Astrocyte (in vitro differentiated cells and primary cell): ENCODE measurements at regions not wholly inside any gene's neighbourhood (a gene's known extent, or its start where the extent isn't known, plus 50 kb on each side); places are given as distances from the start of the nearest gene placed in this dataset.

ENCODE experiments used
- DNase-seq: peaks from one replicate; pipeline ENCODE4 v3.0.0-alpha.2; 2010; ENCODE audit warnings: low read depth
- FAIRE-seq: peaks from 2 replicates; lab custom pipeline; 2011; peaks lifted over from hg19 to GRCh38; lab: Jason Lieb, UNC
- H2AFZ ChIP-seq: 2 replicates; pipeline ENCODE4 v1.6.0; 2012; ENCODE audit warnings: low read depth, low read length, inconsistent platforms
- H3K27ac ChIP-seq: 2 replicates; pipeline ENCODE4 v1.5.1; 2011; ENCODE audit warnings: low read depth, low read length, inconsistent platforms
- H3K27me3 ChIP-seq: 2 replicates; pipeline ENCODE4 v1.6.0; 2011; ENCODE audit warnings: low read length, inconsistent platforms; ENCODE audit not compliant: insufficient read depth
- H3K36me3 ChIP-seq: 2 replicates; pipeline ENCODE4 v1.5.1; 2011; ENCODE audit warnings: low read length, inconsistent platforms; ENCODE audit not compliant: insufficient read depth
- H3K4me1 ChIP-seq: 2 replicates; pipeline ENCODE4 v1.5.1; 2011; ENCODE audit warnings: low read length, inconsistent platforms; ENCODE audit not compliant: insufficient read depth
- H3K4me2 ChIP-seq: 2 replicates; pipeline ENCODE4 v1.6.0; 2012; ENCODE audit warnings: low read length, inconsistent platforms
- H3K4me3 ChIP-seq: 2 replicates; pipeline ENCODE4 v1.5.1; 2011; ENCODE audit warnings: low read depth, mild to moderate bottlenecking, low read length, inconsistent platforms; ENCODE audit not compliant: insufficient read depth
- H3K79me2 ChIP-seq: 2 replicates; pipeline ENCODE4 v1.6.0; 2012; ENCODE audit warnings: mild to moderate bottlenecking, low read length, inconsistent platforms; ENCODE audit not compliant: insufficient read depth
- H3K9ac ChIP-seq: 2 replicates; pipeline ENCODE4 v1.6.0; 2012; ENCODE audit warnings: mild to moderate bottlenecking, low read length, inconsistent platforms
- H3K9me3 ChIP-seq: 2 replicates; pipeline ENCODE4 v1.5.1; 2012; ENCODE audit warnings: low read depth, mild to moderate bottlenecking, low read length, inconsistent platforms; ENCODE audit not compliant: insufficient read depth
- H4K20me1 ChIP-seq: 2 replicates; pipeline ENCODE4 v1.6.0; 2012; ENCODE audit warnings: low read length, inconsistent platforms; ENCODE audit not compliant: insufficient read depth
- H3K27ac Mint-ChIP-seq: one replicate; pipeline ENCODE4 v1.8.0; 2021; ENCODE audit warnings: mild to moderate bottlenecking, mixed read lengths; ENCODE audit not compliant: unreplicated experiment
- H3K27me3 Mint-ChIP-seq: one replicate; pipeline ENCODE4 v1.8.0; 2021; ENCODE audit warnings: low read depth, mixed read lengths; ENCODE audit not compliant: unreplicated experiment
- H3K36me3 Mint-ChIP-seq: one replicate; pipeline ENCODE4 v1.8.0; 2021; ENCODE audit warnings: low read depth, mixed read lengths; ENCODE audit not compliant: unreplicated experiment
- H3K4me1 Mint-ChIP-seq: one replicate; pipeline ENCODE4 v1.8.0; 2021; ENCODE audit warnings: low read depth, mixed read lengths; ENCODE audit not compliant: unreplicated experiment
- H3K4me3 Mint-ChIP-seq: one replicate; pipeline ENCODE4 v1.8.0; 2021; ENCODE audit warnings: mild to moderate bottlenecking, moderate library complexity, mixed read lengths; ENCODE audit not compliant: unreplicated experiment
- H3K9me3 Mint-ChIP-seq: one replicate; pipeline ENCODE4 v1.8.0; 2021; ENCODE audit warnings: mild to moderate bottlenecking, mixed read lengths; ENCODE audit not compliant: unreplicated experiment
- CTCF ChIP-seq: IDR thresholded peaks from 2 replicates; pipeline ENCODE4 v1.5.1; 2011; ENCODE audit warnings: low read depth, mild to moderate bottlenecking, inconsistent platforms, low read length, moderate library complexity; ENCODE audit not compliant: insufficient read depth
- EZH2 ChIP-seq: IDR thresholded peaks from 2 replicates; pipeline ENCODE4 v1.6.1; 2012; ENCODE audit warnings: mild to moderate bottlenecking, low read length, inconsistent platforms; ENCODE audit not compliant: insufficient read depth

DNA sequence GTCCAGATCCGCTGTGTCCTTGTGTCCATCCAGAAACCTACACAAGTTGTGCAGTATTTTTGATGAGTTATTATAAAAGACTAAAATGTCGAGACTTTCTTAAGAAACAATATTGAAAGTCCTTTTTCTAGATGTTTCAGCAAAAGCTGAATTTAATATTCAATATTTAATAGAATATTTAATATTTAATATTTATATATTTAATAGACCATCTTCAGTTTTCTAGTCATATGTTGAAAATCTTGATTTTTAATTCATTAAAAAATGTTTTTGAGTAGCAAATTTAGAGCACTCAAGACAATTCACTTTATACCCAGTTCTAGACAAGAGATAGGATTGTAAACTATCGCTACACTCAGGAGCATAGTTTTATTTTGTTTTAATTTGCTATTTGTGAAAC lies 447.8 kb downstream of the SLITRK5 start:
- H3K27ac Mint-ChIP-seq = no peak overlapping the region
- no peaks in the 10 kb centered on the region for H4K20me1 ChIP-seq
- no peak overlapping the region for H3K9ac ChIP-seq
- FAIRE-seq (no peak), DNase-seq (no peak)
- H3K4me1 ChIP-seq = no peaks in the 10 kb centered on the region
- no peaks in the 10 kb centered on the region for H3K79me2 ChIP-seq
- TF ChIP-seq CTCF (no peak), EZH2 (no peak)
- H3K4me1 Mint-ChIP-seq = no peaks in the 10 kb centered on the region
- H3K4me3 ChIP-seq = no peak overlapping the region
- H3K4me3 Mint-ChIP-seq = no peak overlapping the region
- no peak overlapping the region for H3K4me2 ChIP-seq
- H3K9me3 ChIP-seq = no peaks in the 10 kb centered on the region
- no peak overlapping the region for H3K27ac ChIP-seq
- no peaks in the 10 kb centered on the region for H3K27me3 Mint-ChIP-seq
- no peaks in the 10 kb centered on the region for H3K27me3 ChIP-seq
- no peaks in the 10 kb centered on the region for H3K9me3 Mint-ChIP-seq
- H3K36me3 Mint-ChIP-seq = no peaks in the 10 kb centered on the region
- no peak overlapping the region for H2AFZ ChIP-seq
- no peaks in the 10 kb centered on the region for H3K36me3 ChIP-seq

GRCh38 chr13:88124142-88124541 lies 453.0 kb downstream of the SLITRK5 start:
- H3K9me3 ChIP-seq = no peaks in the 10 kb centered on the region
- peaks cover 3% of the 10 kb centered on the region for H3K9me3 Mint-ChIP-seq

More at GRCh38 chr13:88124142-88124541, 453.0 kb downstream of the SLITRK5 start:
- Mint-ChIP-seq H3K4me1 (no peaks in the 10 kb centered on the region), H3K27ac (no peak overlapping the region), H3K27me3 (no peaks in the 10 kb centered on the region), H3K36me3 (no peaks in the 10 kb centered on the region), H3K4me3 (no peak overlapping the region)
- H3K4me3 ChIP-seq = no peak overlapping the region
- no peak overlapping the region for H2AFZ ChIP-seq
- FAIRE-seq = no peak
- no peaks in the 10 kb centered on the region for H4K20me1 ChIP-seq
- no peaks in the 10 kb centered on the region for H3K27me3 ChIP-seq
- H3K4me2 ChIP-seq = no peak overlapping the region
- H3K4me1 ChIP-seq = no peaks in the 10 kb centered on the region
- H3K27ac ChIP-seq = no peak overlapping the region
- TF ChIP-seq CTCF (no peak), EZH2 (no peak)
- no peak for DNase-seq
- no peaks in the 10 kb centered on the region for H3K79me2 ChIP-seq
- H3K36me3 ChIP-seq = no peaks in the 10 kb centered on the region
- H3K9ac ChIP-seq = no peak overlapping the region
